DND-41 (cell line): ENCODE measurements at regions not wholly inside any gene's neighbourhood (a gene's known extent, or its start where the extent isn't known, plus 50 kb on each side); places are given as distances from the start of the nearest gene placed in this dataset.

Source experiments
- ATAC-seq: fragments of 200-7000 bp; cut with Tn5 transposase; 3 replicates; pipeline ENCODE4 v1.9.1; 2021; ENCODE audit warnings: low read depth; ENCODE audit not compliant: insufficient read depth
- DNase-seq: peaks from one replicate; pipeline ENCODE4 v3.0.0-alpha.2; 2020
- H2AFZ ChIP-seq: 2 replicates; pipeline ENCODE4 v1.6.0; 2012; ENCODE audit warnings: low read depth, low read length
- H3K27ac ChIP-seq: 2 replicates; pipeline ENCODE4 v1.5.1; 2012; ENCODE audit warnings: low read length, inconsistent platforms
- H3K27me3 ChIP-seq: fragments of 200-600 bp; sonication (generic); 2 replicates; pipeline ENCODE4 v1.6.0; 2012; ENCODE audit warnings: low read length, mild to moderate bottlenecking, inconsistent platforms; ENCODE audit not compliant: insufficient read depth, poor library complexity
- H3K36me3 ChIP-seq: 2 replicates; pipeline ENCODE4 v1.5.1; 2012; ENCODE audit warnings: low read length, inconsistent platforms; ENCODE audit not compliant: insufficient read depth
- H3K4me1 ChIP-seq: 2 replicates; pipeline ENCODE4 v1.5.1; 2012; ENCODE audit warnings: mild to moderate bottlenecking, low read length; ENCODE audit not compliant: insufficient read depth
- H3K4me2 ChIP-seq: 2 replicates; pipeline ENCODE4 v1.6.0; 2012; ENCODE audit warnings: mild to moderate bottlenecking, moderate library complexity, low read length, inconsistent platforms; ENCODE audit not compliant: insufficient read depth
- H3K4me3 ChIP-seq, 2 experiments: fragments of 200-600 bp in 1 of 2; shearing (Covaris generic) in 1 of 2; 2 replicates each; pipeline ENCODE4 v1.5.1; 2012 to 2016; ENCODE audit warnings: inconsistent platforms in 2 of 2, low read length in 2 of 2, mild to moderate bottlenecking in 2 of 2, low read depth in 1 of 2, moderate library complexity in 1 of 2
- H3K79me2 ChIP-seq: 2 replicates; pipeline ENCODE4 v1.6.0; 2012; ENCODE audit warnings: low read length, inconsistent platforms; ENCODE audit not compliant: insufficient read depth
- H3K9ac ChIP-seq: 2 replicates; pipeline ENCODE4 v1.6.0; 2012; ENCODE audit warnings: low read depth, mild to moderate bottlenecking, inconsistent platforms, low read length, moderate library complexity
- H3K9me3 ChIP-seq: 2 replicates; pipeline ENCODE4 v1.5.1; 2012; ENCODE audit warnings: low read length, moderate library complexity, mild to moderate bottlenecking, inconsistent platforms; ENCODE audit not compliant: insufficient read depth, severe bottlenecking
- H4K20me1 ChIP-seq: 2 replicates; pipeline ENCODE4 v1.6.0; 2012; ENCODE audit warnings: low read length; ENCODE audit not compliant: insufficient read depth
- EZH2 ChIP-seq: IDR thresholded peaks from 3 replicates; pipeline ENCODE4 v1.6.1; 2012; ENCODE audit warnings: borderline replicate concordance, low read depth, mild to moderate bottlenecking, moderate library complexity, low read length, inconsistent platforms; ENCODE audit not compliant: severe bottlenecking
- TF ChIP-seq, protein P1 (sequence below): IDR thresholded peaks from 2 replicates; pipeline ENCODE4 v1.5.1; 2012; ENCODE audit warnings: borderline replicate concordance, low read length, moderate library complexity, mild to moderate bottlenecking; ENCODE audit not compliant: poor library complexity, severe bottlenecking; ENCODE audit errors: extremely low read depth

DNA sequence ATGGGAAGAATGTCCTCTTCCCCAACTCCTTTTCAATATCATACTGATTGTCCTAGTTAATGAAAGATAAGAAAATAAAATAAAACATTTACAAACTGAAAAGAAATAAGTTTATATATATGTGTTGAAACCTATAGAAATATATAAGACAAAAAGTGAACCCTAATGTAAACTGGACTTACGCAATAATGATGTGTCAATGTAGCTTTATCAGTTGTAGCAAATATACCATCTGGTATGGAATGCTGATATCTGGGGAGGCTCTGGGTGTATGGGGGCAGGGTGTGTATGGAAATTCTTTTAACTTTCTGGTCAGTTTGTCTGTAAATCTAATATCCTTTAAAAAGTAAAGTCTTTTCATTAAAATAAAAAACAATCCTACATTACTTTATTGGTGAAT, 603.9 kb downstream of the DMRTA1 start:
- Histone ChIP-seq H3K4me2 (no peak overlapping the region), H3K36me3 (no peaks in the 10 kb centered on the region), H3K79me2 (no peaks in the 10 kb centered on the region), H4K20me1 (no peaks in the 10 kb centered on the region), H3K27ac (no peak overlapping the region), H3K9me3 (no peaks in the 10 kb centered on the region), H3K4me3 (no peak overlapping the region), H3K9ac (no peak overlapping the region), H3K27me3 (no peaks in the 10 kb centered on the region), H3K4me1 (no peaks in the 10 kb centered on the region), H2AFZ (no peak overlapping the region)
- no peak for ATAC-seq
- TF ChIP-seq, protein P1, sequence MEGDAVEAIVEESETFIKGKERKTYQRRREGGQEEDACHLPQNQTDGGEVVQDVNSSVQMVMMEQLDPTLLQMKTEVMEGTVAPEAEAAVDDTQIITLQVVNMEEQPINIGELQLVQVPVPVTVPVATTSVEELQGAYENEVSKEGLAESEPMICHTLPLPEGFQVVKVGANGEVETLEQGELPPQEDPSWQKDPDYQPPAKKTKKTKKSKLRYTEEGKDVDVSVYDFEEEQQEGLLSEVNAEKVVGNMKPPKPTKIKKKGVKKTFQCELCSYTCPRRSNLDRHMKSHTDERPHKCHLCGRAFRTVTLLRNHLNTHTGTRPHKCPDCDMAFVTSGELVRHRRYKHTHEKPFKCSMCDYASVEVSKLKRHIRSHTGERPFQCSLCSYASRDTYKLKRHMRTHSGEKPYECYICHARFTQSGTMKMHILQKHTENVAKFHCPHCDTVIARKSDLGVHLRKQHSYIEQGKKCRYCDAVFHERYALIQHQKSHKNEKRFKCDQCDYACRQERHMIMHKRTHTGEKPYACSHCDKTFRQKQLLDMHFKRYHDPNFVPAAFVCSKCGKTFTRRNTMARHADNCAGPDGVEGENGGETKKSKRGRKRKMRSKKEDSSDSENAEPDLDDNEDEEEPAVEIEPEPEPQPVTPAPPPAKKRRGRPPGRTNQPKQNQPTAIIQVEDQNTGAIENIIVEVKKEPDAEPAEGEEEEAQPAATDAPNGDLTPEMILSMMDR, result no peak
- TF ChIP-seq EZH2, result no peak
- DNase-seq, result no peak

DNA sequence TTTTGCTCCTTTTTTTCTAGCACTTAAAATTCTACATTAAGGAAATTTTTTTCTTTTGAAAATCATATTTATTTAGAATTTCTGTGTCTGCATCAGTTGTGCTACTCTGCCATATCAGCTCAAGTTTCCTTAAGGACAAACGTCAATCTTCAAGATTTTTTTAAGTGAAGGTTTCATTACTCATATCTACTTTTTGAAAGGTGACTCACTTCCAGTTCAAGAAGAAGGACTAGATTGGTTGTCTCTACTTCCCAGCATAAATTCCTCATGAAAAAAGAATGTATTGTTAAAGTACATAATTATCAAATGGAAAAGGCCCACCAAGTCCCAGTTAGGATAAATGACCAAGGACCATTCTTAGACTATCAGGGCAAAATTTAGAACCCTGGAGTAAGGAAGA, 626.5 kb downstream of the DMRTA1 start:
- ATAC-seq, result no peak

DNA sequence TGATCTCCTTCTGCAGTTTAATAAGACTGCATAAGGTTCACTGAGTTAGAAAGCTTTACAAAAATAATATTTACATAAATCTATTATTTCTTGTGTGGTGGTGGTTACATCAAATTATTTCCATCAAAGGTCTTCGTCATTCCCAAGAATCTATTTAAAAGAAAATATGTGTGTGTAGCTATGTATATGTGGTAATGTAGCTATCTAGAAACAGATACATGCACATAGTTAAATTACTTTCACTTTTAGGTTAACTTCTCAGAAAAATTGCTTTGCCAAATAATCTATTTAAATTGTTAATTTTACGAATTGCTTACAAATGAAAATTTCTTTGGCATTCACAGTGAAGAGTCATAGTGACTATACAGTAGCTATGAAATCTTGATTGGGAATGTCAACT, 633.2 kb downstream of the DMRTA1 start:
- no peak for DNase-seq

More for the DNA sequence above, 626.5 kb downstream of the DMRTA1 start:
- Histone ChIP-seq H3K4me1 (no peaks in the 10 kb centered on the region), H3K36me3 (no peaks in the 10 kb centered on the region), H3K27ac (no peak overlapping the region), H3K4me2 (no peak overlapping the region), H3K9me3 (no peaks in the 10 kb centered on the region), H3K79me2 (no peaks in the 10 kb centered on the region), H3K27me3 (no peaks in the 10 kb centered on the region), H3K9ac (no peak overlapping the region), H3K4me3 (no peak overlapping the region), H2AFZ (no peak overlapping the region), H4K20me1 (no peaks in the 10 kb centered on the region)
- TF ChIP-seq EZH2, result no peak
- TF ChIP-seq, protein P1, result no peak
- DNase-seq, result no peak

More for the DNA sequence above, 633.2 kb downstream of the DMRTA1 start:
- Histone ChIP-seq H4K20me1 (no peaks in the 10 kb centered on the region), H2AFZ (no peak overlapping the region), H3K27ac (no peak overlapping the region), H3K79me2 (no peaks in the 10 kb centered on the region), H3K4me1 (no peaks in the 10 kb centered on the region), H3K4me3 (no peak overlapping the region), H3K9me3 (no peaks in the 10 kb centered on the region), H3K36me3 (no peaks in the 10 kb centered on the region), H3K9ac (no peak overlapping the region), H3K4me2 (no peak overlapping the region), H3K27me3 (no peaks in the 10 kb centered on the region)
- no peak for ATAC-seq
- TF ChIP-seq EZH2, result no peak
- TF ChIP-seq, protein P1, result no peak
